ENCODE measurements at regions not wholly inside any gene's neighbourhood (a gene's known extent, or its start where the extent isn't known, plus 50 kb on each side); places are given as distances from the start of the nearest gene placed in this dataset.

GRCh38 chr14:106317593-106317992, 791.2 kb downstream of the TMEM121 start:
- TF ChIP-seq POLR2AphosphoS5 (IDR thresholded peaks at IDR 0.05; ENCODE audit: borderline replicate concordance, low read depth, low read length) (no peak), EZH2 (IDR thresholded peaks at IDR 0.05) (no peak)

Data from SK-N-MC (cell line).